Hippocampal formation (tissue), 2 donors: ENCODE measurements at regions not wholly inside any gene's neighbourhood (a gene's known extent, or its start where the extent isn't known, plus 50 kb on each side); places are given as distances from the start of the nearest gene placed in this dataset.
"Not testable (repeated sequence)": the region's sequence is repeated elsewhere in the genome, so short reads cannot be mapped to it uniquely, and the experiment has no call there.

Experiments used
- DNase-seq, 2 donors: peaks; one replicate each; lab custom pipeline; 2025; lab: John Stamatoyannopoulos, UW

DNA sequence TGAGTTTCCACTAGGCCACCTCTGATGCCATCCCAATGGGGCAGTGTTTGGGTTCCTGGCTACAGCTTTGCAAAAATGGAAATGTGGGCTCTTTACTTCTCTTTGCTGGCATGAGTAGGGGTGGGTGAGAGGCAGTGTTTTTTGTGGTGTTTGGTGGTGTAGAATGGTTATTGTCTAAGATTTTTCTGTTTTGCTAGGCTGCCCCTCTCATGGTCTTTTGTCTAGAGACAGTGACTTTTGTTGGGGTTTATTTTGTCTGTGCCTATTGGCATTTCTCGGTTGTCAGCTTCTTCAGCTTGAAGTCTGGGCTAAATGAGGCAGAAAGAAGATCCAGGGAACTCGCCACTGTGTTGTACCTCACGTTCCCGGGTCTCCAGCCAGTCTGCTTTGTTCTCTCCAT is 112.1 kb downstream of the CENPF start:
- no peak for DNase-seq

GRCh38 chr1:214717351-214717750 is 114.4 kb downstream of the CENPF start:
- DNase-seq: no peak

GRCh38 chr1:214718724-214719123 is 115.7 kb downstream of the CENPF start:
- no peak for DNase-seq

GRCh38 chr1:214719207-214719606 is 116.2 kb downstream of the CENPF start:
- DNase-seq: no peak

DNA sequence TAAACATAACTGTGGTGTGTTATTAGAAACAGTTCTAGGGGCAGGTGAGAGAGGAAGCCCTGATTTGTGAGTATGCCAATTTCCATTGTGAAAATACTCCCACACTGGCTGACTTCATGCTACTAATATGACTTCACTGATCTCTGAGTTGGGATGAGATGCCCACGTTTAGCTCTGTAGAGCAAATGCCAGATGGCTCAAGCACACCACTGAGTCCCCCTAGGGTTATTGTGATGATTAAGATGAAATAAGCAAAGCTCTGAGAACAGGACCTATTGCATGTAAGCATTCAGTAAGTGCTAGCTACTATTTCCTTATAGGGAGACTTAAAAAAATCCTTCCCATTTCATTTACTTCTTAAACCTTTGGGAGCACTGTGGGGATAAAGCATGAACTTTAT is 117.6 kb downstream of the CENPF start:
- DNase-seq: no peak

- DNase-seq: no peak
Observed at GRCh38 chr1:214727274-214727673, 124.3 kb downstream of the CENPF start.

DNA sequence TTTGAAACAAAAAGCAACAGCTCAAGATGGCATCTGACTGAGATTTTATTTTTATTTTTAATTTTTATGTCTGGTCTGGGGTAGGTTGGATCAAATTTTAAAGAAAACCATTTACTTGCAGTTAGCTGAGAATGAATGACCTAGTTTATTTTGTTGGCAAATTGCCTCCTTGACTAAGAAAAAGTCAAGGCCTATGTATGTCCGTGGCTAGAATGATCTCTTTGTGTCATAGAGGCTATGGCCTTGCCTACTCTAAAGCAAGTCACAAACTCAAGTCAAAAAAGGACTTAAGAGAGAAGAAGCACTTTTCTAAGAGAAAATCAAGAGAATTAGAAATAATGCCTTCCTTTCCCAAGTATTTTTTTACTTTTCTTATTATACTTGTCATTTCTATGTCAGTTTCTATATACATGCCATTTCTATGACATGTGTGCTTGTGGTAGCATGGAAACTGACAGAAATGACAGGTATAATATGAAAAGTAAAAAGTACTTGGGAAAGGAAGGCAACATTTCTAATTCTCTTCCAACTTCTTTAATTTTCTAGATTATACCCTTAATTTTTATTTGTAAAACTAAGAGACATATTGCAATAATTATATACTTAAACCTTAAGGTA is 136.7 kb downstream of the CENPF start:
- no peak for DNase-seq

GRCh38 chr1:214740471-214740870 is 137.5 kb downstream of the CENPF start:
- DNase-seq: no peak

DNA sequence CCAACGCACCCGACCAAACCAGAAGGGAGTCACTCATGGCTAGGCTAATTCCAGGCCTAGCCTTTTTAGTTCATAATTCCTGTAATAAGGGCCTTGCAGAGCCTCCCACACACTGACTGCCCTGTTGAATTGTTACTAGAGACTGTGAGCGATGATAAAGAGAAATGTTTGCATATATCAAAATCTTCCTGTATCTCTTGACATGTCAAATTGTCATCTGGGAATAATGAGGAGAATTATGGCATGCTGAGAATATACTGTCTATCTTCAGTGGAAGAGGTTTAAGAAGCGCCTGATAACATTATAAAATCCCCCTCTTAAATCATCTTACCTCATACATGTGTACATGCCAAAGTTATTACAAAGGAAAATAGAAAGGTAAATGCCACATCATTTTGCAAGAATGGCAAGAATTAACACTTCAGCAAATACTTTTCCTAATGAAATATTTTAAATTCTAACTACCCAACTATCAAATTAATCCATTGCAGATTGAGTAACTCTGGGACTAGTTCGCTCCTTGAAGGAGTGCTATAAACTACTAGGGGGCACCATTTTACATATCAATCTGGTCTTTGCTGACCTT is 144.1 kb downstream of the CENPF start:
- no peak for DNase-seq

DNA sequence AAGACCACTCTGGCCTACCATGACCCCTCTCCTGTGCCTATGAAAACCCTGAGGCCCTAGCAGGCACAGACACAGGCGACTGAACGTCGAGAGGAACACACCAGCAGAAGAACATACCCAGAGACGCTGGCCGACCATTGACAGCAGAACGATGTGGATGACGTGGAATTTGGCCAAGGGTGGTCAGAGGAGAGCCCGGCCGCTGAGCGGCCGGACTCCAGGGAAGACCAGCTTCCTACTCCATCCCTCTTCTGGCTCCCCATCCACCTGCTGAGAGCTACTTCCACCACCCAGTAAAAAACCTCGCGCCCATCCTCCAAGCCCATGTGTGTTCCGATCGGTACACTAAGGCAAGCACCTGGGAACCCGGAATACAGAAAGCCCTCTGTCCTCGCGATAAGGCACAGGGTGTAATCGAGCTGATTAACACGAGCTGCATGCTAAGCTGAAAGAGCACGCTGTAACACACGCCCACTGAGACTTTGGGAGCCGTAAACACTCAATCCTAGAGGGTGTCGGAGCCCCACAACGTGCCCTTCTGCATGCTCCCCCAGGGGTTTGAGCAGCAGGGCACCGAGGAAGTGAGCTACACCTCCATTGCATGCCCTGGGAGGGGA is 150.3 kb downstream of the CENPF start:
- no peak for DNase-seq

- no peak for DNase-seq
Observed at GRCh38 chr1:214761030-214761429, 158.0 kb downstream of the CENPF start.

- DNase-seq: no peak
Observed at GRCh38 chr1:214762902-214763301, 159.9 kb downstream of the CENPF start.

GRCh38 chr1:214764502-214764901 is 161.5 kb downstream of the CENPF start:
- no peak for DNase-seq

GRCh38 chr1:214767221-214767620 is 164.2 kb downstream of the CENPF start:
- DNase-seq: no peak

DNA sequence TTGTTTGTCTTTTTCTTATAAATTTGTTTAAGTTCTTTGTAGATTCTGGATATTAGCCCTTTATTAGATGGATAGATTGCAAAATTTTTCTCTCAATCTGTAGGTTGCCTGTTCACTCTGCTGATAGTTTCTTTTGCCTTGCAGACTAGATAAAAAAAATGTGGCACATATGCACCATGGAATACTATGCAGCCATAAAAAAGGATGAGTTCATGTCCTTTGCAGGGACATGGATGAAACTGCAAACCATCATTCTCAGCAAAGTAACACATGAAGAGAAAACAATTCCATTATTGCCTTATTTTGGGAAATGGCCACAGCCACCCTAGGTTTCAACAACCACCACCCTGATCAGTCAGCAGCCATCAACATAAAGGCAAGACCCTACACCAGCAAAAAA is 166.7 kb downstream of the CENPF start:
- DNase-seq: not testable (repeated sequence)

DNA sequence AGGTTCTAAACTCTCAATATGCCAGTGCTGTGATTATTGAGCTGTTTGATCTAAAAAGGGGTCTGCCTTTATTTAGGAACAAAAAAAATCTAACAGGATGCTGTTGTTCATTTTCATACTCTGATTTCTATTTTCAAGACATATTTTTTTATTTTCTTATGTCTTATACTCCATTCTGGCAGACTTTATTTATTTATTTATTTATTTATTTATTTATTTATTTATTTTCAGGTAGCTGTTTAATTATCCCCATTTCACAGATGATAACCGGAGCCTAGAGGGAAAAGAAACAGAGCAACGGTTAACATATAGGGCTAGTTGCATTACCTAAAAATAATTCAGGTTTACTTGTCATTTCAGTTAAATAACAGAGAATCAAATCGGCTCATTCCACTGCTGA is 174.4 kb downstream of the CENPF start:
- DNase-seq: no peak

- no peak for DNase-seq
Observed at GRCh38 chr1:214791961-214792360, 189.0 kb downstream of the CENPF start.

GRCh38 chr1:214792527-214793186 is 189.7 kb downstream of the CENPF start:
- no peak for DNase-seq

DNA sequence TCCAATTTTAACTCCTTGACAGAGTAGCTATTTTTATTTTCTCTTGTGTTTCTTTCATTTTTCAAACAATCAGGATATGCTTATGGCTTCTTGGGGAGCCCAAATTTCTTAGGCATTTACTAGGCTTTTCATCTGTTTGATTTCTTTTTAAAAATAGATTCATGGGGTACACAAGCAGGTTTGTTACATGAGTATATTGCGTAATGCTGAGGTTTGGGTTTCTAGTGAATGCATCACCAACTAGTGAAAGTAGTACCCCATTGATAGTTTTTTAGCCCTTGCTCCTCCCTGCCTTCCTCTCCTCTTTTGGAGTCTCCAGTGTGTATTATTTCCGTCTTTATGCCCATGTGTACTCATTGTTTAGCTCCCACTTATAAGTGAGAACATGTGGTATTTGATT is 190.7 kb downstream of the CENPF start:
- no peak for DNase-seq

DNA sequence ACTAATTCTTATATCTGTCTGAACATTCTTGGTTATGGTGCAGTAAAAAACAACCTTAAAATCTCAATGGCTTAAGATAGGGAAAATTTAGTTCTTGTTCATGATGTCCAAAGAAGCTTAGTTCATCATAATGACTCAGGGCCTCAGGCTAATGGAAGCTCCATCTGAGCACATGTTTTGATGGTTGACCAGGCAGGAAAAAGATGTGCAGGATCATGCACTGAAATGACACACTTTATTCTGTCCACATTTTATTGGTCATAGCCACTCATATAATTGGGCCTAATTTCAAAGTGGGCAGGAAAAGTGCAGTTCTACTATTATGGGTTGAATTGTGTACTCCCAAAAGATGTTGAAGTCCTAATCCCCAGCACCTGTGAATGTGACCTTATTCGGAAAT is 198.2 kb downstream of the CENPF start:
- no peak for DNase-seq

- no peak for DNase-seq
Observed at GRCh38 chr1:214808845-214809460, 206.0 kb downstream of the CENPF start.

DNA sequence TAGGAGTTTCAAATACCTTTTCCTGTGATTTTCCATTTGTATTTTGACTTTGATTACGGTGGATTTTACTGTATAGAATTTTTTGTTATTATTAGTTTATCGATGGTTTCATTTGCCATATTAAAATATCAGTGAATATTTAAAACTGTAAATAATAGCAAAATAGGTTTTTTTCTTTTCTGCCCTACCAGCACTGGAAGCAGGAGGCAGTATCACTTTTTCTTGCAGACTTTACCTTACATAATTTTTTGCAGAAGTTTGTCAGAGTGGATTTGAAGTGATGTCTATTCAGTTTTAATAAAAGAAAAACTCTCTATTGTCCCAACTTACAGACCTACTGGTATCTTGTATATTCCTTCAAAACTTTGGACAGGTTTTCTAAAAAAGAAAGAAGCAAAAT is 213.6 kb downstream of the CENPF start:
- no peak for DNase-seq
